ENCODE measurements at regions not wholly inside any gene's neighbourhood (a gene's known extent, or its start where the extent isn't known, plus 50 kb on each side); places are given as distances from the start of the nearest gene placed in this dataset.

- no peak overlapping the region for H3T11ph ChIP-seq (ENCODE audit: low read length)
- H4K5ac ChIP-seq (ENCODE audit: insufficient read length, low read depth, low read length), result no peak overlapping the region
- no peaks in the 10 kb centered on the region for H3K36me3 Mint-ChIP-seq (ENCODE audit: insufficient read depth in 1 of 3, low read depth in 3 of 3)
- H3K14ac ChIP-seq (ENCODE audit: insufficient read depth, low read length), result no peak overlapping the region
- H2BK15ac ChIP-seq (ENCODE audit: low read depth, low read length), result no peak overlapping the region
- no peak overlapping the region for H3K9ac ChIP-seq (ENCODE audit: extremely low read depth, insufficient read length, low read length)
- H3K27me3 ChIP-seq (ENCODE audit: insufficient read depth, low read length), result no peaks in the 10 kb centered on the region
- no peak overlapping the region for H2BK20ac ChIP-seq (ENCODE audit: low read depth, low read length, poor library complexity, severe bottlenecking)
- no peaks in the 10 kb centered on the region for H3K4me1 ChIP-seq (ENCODE audit: insufficient read depth, low read length)
- H4K8ac ChIP-seq (replicated peaks; ENCODE audit: insufficient read length, low read depth, low read length), result no peak overlapping the region
- H3K18ac ChIP-seq (ENCODE audit: insufficient read length, low read depth, low read length), result no peak overlapping the region
- H3K9me3 ChIP-seq (ENCODE audit: control insufficient read depth, low read depth, low read length), result no peaks in the 10 kb centered on the region
- no peak overlapping the region for H2BK5ac ChIP-seq (ENCODE audit: insufficient read length, low read length)
- H3K23me2 ChIP-seq (ENCODE audit: insufficient read length, low read depth, low read length, poor library complexity, severe bottlenecking), result no peaks in the 10 kb centered on the region
- H3K4me1 Mint-ChIP-seq, result no peaks in the 10 kb centered on the region
- no peak overlapping the region for H3K56ac ChIP-seq (ENCODE audit: insufficient read length, low read depth, low read length)
- H3K9me3 Mint-ChIP-seq, result no peaks in the 10 kb centered on the region
- no peaks in the 10 kb centered on the region for H3K27me3 Mint-ChIP-seq (ENCODE audit: low read depth)
- TF ChIP-seq, protein P1, sequence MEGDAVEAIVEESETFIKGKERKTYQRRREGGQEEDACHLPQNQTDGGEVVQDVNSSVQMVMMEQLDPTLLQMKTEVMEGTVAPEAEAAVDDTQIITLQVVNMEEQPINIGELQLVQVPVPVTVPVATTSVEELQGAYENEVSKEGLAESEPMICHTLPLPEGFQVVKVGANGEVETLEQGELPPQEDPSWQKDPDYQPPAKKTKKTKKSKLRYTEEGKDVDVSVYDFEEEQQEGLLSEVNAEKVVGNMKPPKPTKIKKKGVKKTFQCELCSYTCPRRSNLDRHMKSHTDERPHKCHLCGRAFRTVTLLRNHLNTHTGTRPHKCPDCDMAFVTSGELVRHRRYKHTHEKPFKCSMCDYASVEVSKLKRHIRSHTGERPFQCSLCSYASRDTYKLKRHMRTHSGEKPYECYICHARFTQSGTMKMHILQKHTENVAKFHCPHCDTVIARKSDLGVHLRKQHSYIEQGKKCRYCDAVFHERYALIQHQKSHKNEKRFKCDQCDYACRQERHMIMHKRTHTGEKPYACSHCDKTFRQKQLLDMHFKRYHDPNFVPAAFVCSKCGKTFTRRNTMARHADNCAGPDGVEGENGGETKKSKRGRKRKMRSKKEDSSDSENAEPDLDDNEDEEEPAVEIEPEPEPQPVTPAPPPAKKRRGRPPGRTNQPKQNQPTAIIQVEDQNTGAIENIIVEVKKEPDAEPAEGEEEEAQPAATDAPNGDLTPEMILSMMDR (conservative IDR thresholded peaks at IDR 0.05), result no peak
- no peak overlapping the region for H2AFZ ChIP-seq (ENCODE audit: low read length)
- no peak overlapping the region for H3K4me3 Mint-ChIP-seq
- no peak overlapping the region for H3K27ac ChIP-seq (ENCODE audit: insufficient read length, low read depth, low read length)
- no peak for DNase-seq
- no peaks in the 10 kb centered on the region for H4K20me1 ChIP-seq (ENCODE audit: control insufficient read depth, insufficient read depth, insufficient read length)
- H3K4ac ChIP-seq (ENCODE audit: low read depth, low read length), result no peak overlapping the region
- H4K91ac ChIP-seq (ENCODE audit: insufficient read length, low read depth, low read length), result no peak overlapping the region
- H2AK5ac ChIP-seq (ENCODE audit: insufficient read length, low read length), result no peak overlapping the region
- no CpG with 5 or more reads among the region's 1 CpG for WGBS (ENCODE audit: extremely low coverage, insufficient read length, low lambda C conversion rate)
- H2BK120ac ChIP-seq (ENCODE audit: low read depth, low read length, poor library complexity, severe bottlenecking), result no peak overlapping the region
- no peak overlapping the region for H3K4me2 ChIP-seq (ENCODE audit: insufficient read depth, insufficient read length, low read length)
- H3K79me2 ChIP-seq (ENCODE audit: insufficient read depth, low read length), result no peaks in the 10 kb centered on the region
- no peak overlapping the region for H3K27ac Mint-ChIP-seq
- no peak overlapping the region for H3K23ac ChIP-seq (ENCODE audit: insufficient read length, low read depth, low read length)
- no peaks in the 10 kb centered on the region for H3K79me1 ChIP-seq (ENCODE audit: insufficient read depth, low read depth, low read length, poor library complexity, severe bottlenecking)
- H2BK12ac ChIP-seq (ENCODE audit: insufficient read length, low read depth, low read length), result no peak overlapping the region
These were observed 165.9 kb downstream of the PCDH10 start for GRCh38 chr4:133314991-133315390.

Data from H9 (cell line).